SK-N-SH treated with all-trans-retinoic acid at 6 μM for 48 hours (cell line): ENCODE measurements at regions not wholly inside any gene's neighbourhood (a gene's known extent, or its start where the extent isn't known, plus 50 kb on each side); places are given as distances from the start of the nearest gene placed in this dataset.

Experiments used
- ATAC-seq: fragments of 200-7000 bp; cut with Tn5 transposase; 3 replicates; pipeline ENCODE4 v1.9.1; 2020; ENCODE audit warnings: mild to moderate bottlenecking, moderate library complexity
- ARNTL ChIP-seq: fragments of 450-650 bp; formaldehyde crosslinking; IDR thresholded peaks from 2 replicates; pipeline ENCODE4 v1.5.0; 2020; ENCODE audit warnings: low read depth, mild to moderate bottlenecking, moderate library complexity, borderline replicate concordance
- BACH2 ChIP-seq: fragments of 250-450 bp; sonication (Bioruptor Pico); IDR thresholded peaks from 2 replicates; pipeline ENCODE4 v1.9.0; 2021; ENCODE audit warnings: mild to moderate bottlenecking, borderline replicate concordance
- CREB5 ChIP-seq: fragments of 250-450 bp; sonication (Bioruptor Pico); IDR thresholded peaks from 2 replicates; pipeline ENCODE4 v1.5.1; 2020; ENCODE audit warnings: low read depth, mild to moderate bottlenecking, moderate library complexity
- CSDC2 ChIP-seq: fragments of 250-450 bp; sonication (Bioruptor Pico); IDR thresholded peaks from 2 replicates; pipeline ENCODE4 v1.5.0; 2020; ENCODE audit warnings: mild to moderate bottlenecking, moderate library complexity
- CSRNP3 ChIP-seq: fragments of 250-450 bp; sonication (Bioruptor Pico); IDR thresholded peaks from 2 replicates; pipeline ENCODE4 v1.5.1; 2021; ENCODE audit warnings: mild to moderate bottlenecking, moderate library complexity
- ESRRG ChIP-seq: fragments of 250-450 bp; sonication (Bioruptor Pico); IDR thresholded peaks from 2 replicates; pipeline ENCODE4 v1.6.1; 2021; ENCODE audit warnings: mild to moderate bottlenecking
- ISL1 ChIP-seq: fragments of 250-450 bp; sonication (Bioruptor Pico); IDR thresholded peaks from 2 replicates; pipeline ENCODE4 v2.1.2; 2022; ENCODE audit warnings: mild to moderate bottlenecking, moderate library complexity
- OSR1 ChIP-seq: fragments of 250-450 bp; sonication (Bioruptor Pico); IDR thresholded peaks from 2 replicates; pipeline ENCODE4 v1.8.0; 2022; ENCODE audit warnings: moderate library complexity, mild to moderate bottlenecking, inconsistent platforms
- PATZ1 ChIP-seq: fragments of 250-450 bp; sonication (Bioruptor Pico); IDR thresholded peaks from 2 replicates; pipeline ENCODE4 v1.8.0; 2020; ENCODE audit warnings: mild to moderate bottlenecking, moderate library complexity, borderline replicate concordance
- PPARA ChIP-seq: fragments of 250-450 bp; sonication (Bioruptor Pico); IDR thresholded peaks from 2 replicates; pipeline ENCODE4 v1.5.0; 2020; ENCODE audit warnings: mild to moderate bottlenecking, borderline replicate concordance
- RARB ChIP-seq: fragments of 250-450 bp; sonication (Bioruptor Pico); IDR thresholded peaks from 2 replicates; pipeline ENCODE4 v1.8.0; 2021; ENCODE audit warnings: mild to moderate bottlenecking, moderate library complexity
- SNAI2 ChIP-seq: fragments of 250-450 bp; sonication (Bioruptor Pico); IDR thresholded peaks from 2 replicates; pipeline ENCODE4 v1.5.0; 2020; ENCODE audit warnings: mild to moderate bottlenecking, moderate library complexity
- TCF4 ChIP-seq: fragments of 250-450 bp; sonication (Bioruptor Pico); IDR thresholded peaks from 2 replicates; pipeline ENCODE4 v1.8.0; 2021; ENCODE audit warnings: mild to moderate bottlenecking, moderate library complexity, borderline replicate concordance
- TOX ChIP-seq: fragments of 250-450 bp; sonication (Bioruptor Pico); IDR thresholded peaks from 2 replicates; pipeline ENCODE4 v1.8.0; 2021; ENCODE audit warnings: mild to moderate bottlenecking, moderate library complexity, borderline replicate concordance
- TSHZ2 ChIP-seq: fragments of 250-450 bp; sonication (Bioruptor Pico); IDR thresholded peaks from 2 replicates; pipeline ENCODE4 v1.5.0; 2020; ENCODE audit warnings: mild to moderate bottlenecking, moderate library complexity
- ZFP3 ChIP-seq: fragments of 250-450 bp; sonication (Bioruptor Pico); IDR thresholded peaks from 2 replicates; pipeline ENCODE4 v1.5.0; 2020; ENCODE audit warnings: mild to moderate bottlenecking, moderate library complexity
- ZFP30 ChIP-seq: fragments of 450-650 bp; formaldehyde crosslinking; IDR thresholded peaks from 2 replicates; pipeline ENCODE4 v1.5.0; 2022; ENCODE audit warnings: mild to moderate bottlenecking, moderate library complexity
- ZNF565 ChIP-seq: fragments of 450-650 bp; formaldehyde crosslinking; conservative IDR thresholded peaks from 2 replicates; pipeline ENCODE4 v1.5.0; 2020; ENCODE audit warnings: low read depth, mild to moderate bottlenecking, moderate library complexity
- ZNF70 ChIP-seq: fragments of 450-650 bp; formaldehyde crosslinking; IDR thresholded peaks from 2 replicates; pipeline ENCODE4 v1.5.0; 2020; ENCODE audit warnings: mild to moderate bottlenecking, moderate library complexity
- ZNF8 ChIP-seq: fragments of 450-650 bp; formaldehyde crosslinking; IDR thresholded peaks from 2 replicates; pipeline ENCODE4 v1.5.0; 2020; ENCODE audit warnings: mild to moderate bottlenecking, moderate library complexity

- ATAC-seq: no peak
- no peak for TF ChIP-seq TOX (CRISPR knock-in tag)
- no peak for TF ChIP-seq TCF4 (CRISPR knock-in tag)
- no peak for TF ChIP-seq ZFP30 (CRISPR knock-in tag)
- TF ChIP-seq ZFP3: no peak
- no peak for TF ChIP-seq ARNTL (CRISPR knock-in tag)
- TF ChIP-seq ISL1 (CRISPR knock-in tag): no peak
- no peak for TF ChIP-seq ZNF565
- TF ChIP-seq BACH2 (CRISPR knock-in tag): no peak
- TF ChIP-seq ZNF8 (CRISPR knock-in tag): no peak
- TF ChIP-seq OSR1 (CRISPR knock-in tag): no peak
- no peak for TF ChIP-seq CSDC2 (CRISPR knock-in tag)
- TF ChIP-seq, all 23 proteins: peak for 0
Observed at GRCh38 chr5:6206501-6206900, 171.8 kb downstream of the MED10 start.

GRCh38 chr5:6202968-6203365 is 175.4 kb downstream of the MED10 start:
- TF ChIP-seq SNAI2 (CRISPR knock-in tag) (no peak), ESRRG (no peak), CSRNP3 (CRISPR knock-in tag) (no peak), TSHZ2 (CRISPR knock-in tag) (no peak), ZFP3 (no peak), ARNTL (CRISPR knock-in tag) (no peak), ZNF70 (no peak), CREB5 (CRISPR knock-in tag) (no peak), ZFP30 (CRISPR knock-in tag) (no peak), ZNF565 (no peak), TOX (CRISPR knock-in tag) (no peak), TCF4 (CRISPR knock-in tag) (no peak), PATZ1 (no peak), RARB (CRISPR knock-in tag) (no peak), ISL1 (CRISPR knock-in tag) (no peak), ZNF8 (CRISPR knock-in tag) (no peak), OSR1 (CRISPR knock-in tag) (no peak), CSDC2 (CRISPR knock-in tag) (no peak), PPARA (CRISPR knock-in tag) (no peak), BACH2 (CRISPR knock-in tag) (no peak)
- no peak for ATAC-seq

GRCh38 chr5:6202149-6202967 is 176.0 kb downstream of the MED10 start:
- TF ChIP-seq PPARA (CRISPR knock-in tag): no peak
- TF ChIP-seq TSHZ2 (CRISPR knock-in tag): no peak
- TF ChIP-seq PATZ1: no peak
- no peak; the same call in 2 of the 3 replicates for ATAC-seq
